ENCODE measurements at regions not wholly inside any gene's neighbourhood (a gene's known extent, or its start where the extent isn't known, plus 50 kb on each side); places are given as distances from the start of the nearest gene placed in this dataset.
"Not testable (repeated sequence)": the region's sequence is repeated elsewhere in the genome, so short reads cannot be mapped to it uniquely, and the experiment has no call there.

- TF ChIP-seq POLR2A (IDR thresholded peaks at IDR 0.05; ENCODE audit: low read length); GATA1 (IDR thresholded peaks at IDR 0.05; ENCODE audit: low read depth, low read length): not testable (repeated sequence)
These were observed 93.3 kb upstream of the DYRK2 start for GRCh38 chr12:67555075-67555717.

Data from erythroblast (primary cell).